Spleen (tissue), 7 donors: ENCODE measurements at regions not wholly inside any gene's neighbourhood (a gene's known extent, or its start where the extent isn't known, plus 50 kb on each side); places are given as distances from the start of the nearest gene placed in this dataset.

Experiments used
- POLR2A ChIP-seq, 3 donors: fragments of 450-650 bp; IDR thresholded peaks; one replicate each; pipeline ENCODE4 v1.5.1; 2017; ENCODE audit warnings: antibody characterized with exemption in 3 of 3, mild to moderate bottlenecking in 1 of 3
- TF ChIP-seq, protein P1 (sequence below), 11 experiments: fragments of 200-600 bp in 7 of 11; fragments of 450-650 bp in 4 of 11; sonication (generic) in 4 of 11; IDR thresholded peaks in 8 of 11; conservative IDR thresholded peaks in 3 of 11; 1 replicate in 7 of 11; 2 replicates in 4 of 11; pipeline versions ENCODE4 v1.4.0 to v1.8.0; 2016 to 2021; ENCODE audit warnings: antibody characterized with exemption in 11 of 11, inconsistent platforms in 4 of 11, mild to moderate bottlenecking in 1 of 11
- donor health status: DM: no; HTN: no; CAD: no; lungs with moderate emphysema.
- donor health status: DM: no; HTN: no; CAD: no.
- donor health status: DM: no; HTN: no; CAD: no.

DNA sequence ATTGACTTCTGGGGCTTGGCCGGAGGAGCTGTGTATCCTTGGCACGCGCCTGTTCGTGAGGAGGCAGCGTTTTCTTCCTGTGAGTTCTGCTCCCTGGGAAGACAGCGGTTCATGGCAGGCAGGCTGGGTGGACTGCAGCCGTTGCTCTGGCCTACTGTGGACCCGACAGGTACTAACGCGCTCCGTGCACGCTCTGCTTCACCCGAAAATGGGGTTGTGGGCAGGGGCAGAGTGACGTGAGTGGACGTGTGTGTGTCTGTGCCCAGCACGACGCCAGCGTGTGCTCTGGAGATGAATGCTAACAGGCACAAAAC, 179.1 kb downstream of the KIF26A start:
- TF ChIP-seq, protein P1, sequence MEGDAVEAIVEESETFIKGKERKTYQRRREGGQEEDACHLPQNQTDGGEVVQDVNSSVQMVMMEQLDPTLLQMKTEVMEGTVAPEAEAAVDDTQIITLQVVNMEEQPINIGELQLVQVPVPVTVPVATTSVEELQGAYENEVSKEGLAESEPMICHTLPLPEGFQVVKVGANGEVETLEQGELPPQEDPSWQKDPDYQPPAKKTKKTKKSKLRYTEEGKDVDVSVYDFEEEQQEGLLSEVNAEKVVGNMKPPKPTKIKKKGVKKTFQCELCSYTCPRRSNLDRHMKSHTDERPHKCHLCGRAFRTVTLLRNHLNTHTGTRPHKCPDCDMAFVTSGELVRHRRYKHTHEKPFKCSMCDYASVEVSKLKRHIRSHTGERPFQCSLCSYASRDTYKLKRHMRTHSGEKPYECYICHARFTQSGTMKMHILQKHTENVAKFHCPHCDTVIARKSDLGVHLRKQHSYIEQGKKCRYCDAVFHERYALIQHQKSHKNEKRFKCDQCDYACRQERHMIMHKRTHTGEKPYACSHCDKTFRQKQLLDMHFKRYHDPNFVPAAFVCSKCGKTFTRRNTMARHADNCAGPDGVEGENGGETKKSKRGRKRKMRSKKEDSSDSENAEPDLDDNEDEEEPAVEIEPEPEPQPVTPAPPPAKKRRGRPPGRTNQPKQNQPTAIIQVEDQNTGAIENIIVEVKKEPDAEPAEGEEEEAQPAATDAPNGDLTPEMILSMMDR (IDR thresholded peaks at IDR 0.05 in 8 of 11, conservative IDR thresholded peaks at IDR 0.05 in 3 of 11) = no peak
- no peak for TF ChIP-seq POLR2A (IDR thresholded peaks at IDR 0.05)
